ENCODE measurements at regions not wholly inside any gene's neighbourhood (a gene's known extent, or its start where the extent isn't known, plus 50 kb on each side); places are given as distances from the start of the nearest gene placed in this dataset.

- TF ChIP-seq, protein P1, sequence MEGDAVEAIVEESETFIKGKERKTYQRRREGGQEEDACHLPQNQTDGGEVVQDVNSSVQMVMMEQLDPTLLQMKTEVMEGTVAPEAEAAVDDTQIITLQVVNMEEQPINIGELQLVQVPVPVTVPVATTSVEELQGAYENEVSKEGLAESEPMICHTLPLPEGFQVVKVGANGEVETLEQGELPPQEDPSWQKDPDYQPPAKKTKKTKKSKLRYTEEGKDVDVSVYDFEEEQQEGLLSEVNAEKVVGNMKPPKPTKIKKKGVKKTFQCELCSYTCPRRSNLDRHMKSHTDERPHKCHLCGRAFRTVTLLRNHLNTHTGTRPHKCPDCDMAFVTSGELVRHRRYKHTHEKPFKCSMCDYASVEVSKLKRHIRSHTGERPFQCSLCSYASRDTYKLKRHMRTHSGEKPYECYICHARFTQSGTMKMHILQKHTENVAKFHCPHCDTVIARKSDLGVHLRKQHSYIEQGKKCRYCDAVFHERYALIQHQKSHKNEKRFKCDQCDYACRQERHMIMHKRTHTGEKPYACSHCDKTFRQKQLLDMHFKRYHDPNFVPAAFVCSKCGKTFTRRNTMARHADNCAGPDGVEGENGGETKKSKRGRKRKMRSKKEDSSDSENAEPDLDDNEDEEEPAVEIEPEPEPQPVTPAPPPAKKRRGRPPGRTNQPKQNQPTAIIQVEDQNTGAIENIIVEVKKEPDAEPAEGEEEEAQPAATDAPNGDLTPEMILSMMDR (conservative IDR thresholded peaks at IDR 0.05 in 1 of 2, IDR thresholded peaks at IDR 0.05 in 1 of 2; ENCODE audit: extremely low read depth in 1 of 2, insufficient read depth in 1 of 2, low read depth in 1 of 2, low read length in 2 of 2): no peak
- no peak for TF ChIP-seq EZH2 (IDR thresholded peaks at IDR 0.05; ENCODE audit: borderline replicate concordance, low read length)
These were observed 91.6 kb downstream of the ASB1 start for GRCh38 chr2:238518172-238518820.
